ENCODE measurements at regions not wholly inside any gene's neighbourhood (a gene's known extent, or its start where the extent isn't known, plus 50 kb on each side); places are given as distances from the start of the nearest gene placed in this dataset.

DNA sequence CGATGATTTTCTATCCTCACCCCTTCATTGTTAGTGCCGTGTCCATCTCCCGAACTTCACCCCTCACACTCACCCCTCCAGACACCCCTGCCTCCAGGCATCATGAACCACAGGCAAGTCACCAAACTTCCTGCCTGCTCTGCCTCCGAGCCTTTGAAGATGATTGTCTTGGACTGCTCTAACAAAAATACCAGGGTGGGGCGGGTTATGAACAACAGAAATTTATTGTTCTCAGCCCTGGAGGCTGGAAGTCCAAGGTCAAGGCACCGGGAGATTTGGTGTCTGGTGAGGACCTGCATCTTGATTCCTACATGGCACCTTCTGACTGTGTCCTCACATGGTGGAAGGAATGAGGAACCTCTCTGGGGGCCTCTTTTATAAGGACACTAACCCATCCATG, 1508.3 kb downstream of the TBC1D22A start (continued):
- TF ChIP-seq CREB5 (CRISPR knock-in tag; IDR thresholded peaks at IDR 0.05; ENCODE audit: low read depth): no peak
- no peak for TF ChIP-seq ESRRG (CRISPR knock-in tag; IDR thresholded peaks at IDR 0.05)

GRCh38 chr22:48268771-48269552, 1506.5 kb downstream of the TBC1D22A start:
- no peak for ATAC-seq
- no peak for TF ChIP-seq ZNF565 (CRISPR knock-in tag; conservative IDR thresholded peaks at IDR 0.05; ENCODE audit: low read depth)
- TF ChIP-seq SNAI2 (CRISPR knock-in tag; IDR thresholded peaks at IDR 0.05): no peak
- no peak for TF ChIP-seq TCF4 (CRISPR knock-in tag; IDR thresholded peaks at IDR 0.05; ENCODE audit: borderline replicate concordance)
- TF ChIP-seq PATZ1 (CRISPR knock-in tag; IDR thresholded peaks at IDR 0.05; ENCODE audit: borderline replicate concordance): no peak
- no peak for TF ChIP-seq ARNTL (CRISPR knock-in tag; IDR thresholded peaks at IDR 0.05; ENCODE audit: borderline replicate concordance, low read depth)
- no peak for TF ChIP-seq ESRRG (CRISPR knock-in tag; IDR thresholded peaks at IDR 0.05)
- no peak for TF ChIP-seq ISL1 (CRISPR knock-in tag; IDR thresholded peaks at IDR 0.05)
- no peak for TF ChIP-seq ZNF8 (CRISPR knock-in tag; IDR thresholded peaks at IDR 0.05)
- TF ChIP-seq ZC3H10 (CRISPR knock-in tag; IDR thresholded peaks at IDR 0.05): no peak
- TF ChIP-seq TOX (CRISPR knock-in tag; IDR thresholded peaks at IDR 0.05; ENCODE audit: borderline replicate concordance): no peak
- TF ChIP-seq, protein P1, sequence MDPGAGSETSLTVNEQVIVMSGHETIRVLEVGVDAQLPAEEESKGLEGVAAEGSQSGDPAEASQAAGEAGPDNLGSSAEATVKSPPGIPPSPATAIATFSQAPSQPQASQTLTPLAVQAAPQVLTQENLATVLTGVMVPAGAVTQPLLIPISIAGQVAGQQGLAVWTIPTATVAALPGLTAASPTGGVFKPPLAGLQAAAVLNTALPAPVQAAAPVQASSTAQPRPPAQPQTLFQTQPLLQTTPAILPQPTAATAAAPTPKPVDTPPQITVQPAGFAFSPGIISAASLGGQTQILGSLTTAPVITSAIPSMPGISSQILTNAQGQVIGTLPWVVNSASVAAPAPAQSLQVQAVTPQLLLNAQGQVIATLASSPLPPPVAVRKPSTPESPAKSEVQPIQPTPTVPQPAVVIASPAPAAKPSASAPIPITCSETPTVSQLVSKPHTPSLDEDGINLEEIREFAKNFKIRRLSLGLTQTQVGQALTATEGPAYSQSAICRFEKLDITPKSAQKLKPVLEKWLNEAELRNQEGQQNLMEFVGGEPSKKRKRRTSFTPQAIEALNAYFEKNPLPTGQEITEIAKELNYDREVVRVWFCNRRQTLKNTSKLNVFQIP (CRISPR knock-in tag; IDR thresholded peaks at IDR 0.05; ENCODE audit: borderline replicate concordance, low read depth): no peak
- no peak for TF ChIP-seq CSDC2 (CRISPR knock-in tag; IDR thresholded peaks at IDR 0.05)

DNA sequence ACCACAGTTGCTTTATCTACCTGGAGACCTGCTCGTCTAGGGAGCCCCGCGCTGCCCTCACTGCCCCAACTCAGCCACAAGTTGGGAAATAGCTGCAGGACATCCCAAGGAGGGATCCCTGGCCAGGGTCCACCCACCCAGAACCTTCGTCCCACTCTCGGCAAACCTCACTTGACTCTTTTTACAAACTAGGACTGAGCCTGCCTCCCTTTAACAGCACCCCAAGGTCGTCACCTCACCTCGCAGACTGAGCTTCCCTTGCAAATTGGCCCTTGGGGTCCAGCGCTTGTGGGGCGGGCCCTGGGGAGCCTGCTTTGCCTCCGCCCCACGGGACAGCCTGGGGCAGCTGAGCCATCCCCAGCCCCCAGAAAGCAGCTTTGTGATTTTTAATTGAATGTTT, 1505.8 kb downstream of the TBC1D22A start:
- no peak for ATAC-seq
- TF ChIP-seq TCF4 (CRISPR knock-in tag; IDR thresholded peaks at IDR 0.05; ENCODE audit: borderline replicate concordance) (no peak), ZNF565 (CRISPR knock-in tag; conservative IDR thresholded peaks at IDR 0.05; ENCODE audit: low read depth) (no peak), CSDC2 (CRISPR knock-in tag; IDR thresholded peaks at IDR 0.05) (no peak), ZFP30 (CRISPR knock-in tag; IDR thresholded peaks at IDR 0.05) (no peak), ZFP3 (CRISPR knock-in tag; IDR thresholded peaks at IDR 0.05) (no peak), ZNF70 (CRISPR knock-in tag; IDR thresholded peaks at IDR 0.05) (no peak)
- TF ChIP-seq, protein P1 (CRISPR knock-in tag; IDR thresholded peaks at IDR 0.05; ENCODE audit: borderline replicate concordance, low read depth): no peak

- TF ChIP-seq ZC3H10 (CRISPR knock-in tag; IDR thresholded peaks at IDR 0.05) (no peak), RARB (CRISPR knock-in tag; IDR thresholded peaks at IDR 0.05) (no peak), CSDC2 (CRISPR knock-in tag; IDR thresholded peaks at IDR 0.05) (no peak), ZFP3 (CRISPR knock-in tag; IDR thresholded peaks at IDR 0.05) (no peak)
- no peak for ATAC-seq
Observed at GRCh38 chr22:48267681-48268080, 1505.2 kb downstream of the TBC1D22A start.

- no peak for ATAC-seq
- TF ChIP-seq ZNF70 (CRISPR knock-in tag; IDR thresholded peaks at IDR 0.05) (no peak), BACH2 (CRISPR knock-in tag; IDR thresholded peaks at IDR 0.05; ENCODE audit: borderline replicate concordance) (no peak)
Observed at GRCh38 chr22:48265000-48265625, 1502.7 kb downstream of the TBC1D22A start.

All from SK-N-SH treated with all-trans-retinoic acid at 6 μM for 48 hours (cell line).